Adrenal gland (tissue), 5 donors: ENCODE measurements at regions not wholly inside any gene's neighbourhood (a gene's known extent, or its start where the extent isn't known, plus 50 kb on each side); places are given as distances from the start of the nearest gene placed in this dataset.

ENCODE experiments used
- POLR2A ChIP-seq, 2 donors: fragments of 450-650 bp; IDR thresholded peaks; one replicate each; pipeline ENCODE4 v1.6.1; 2017; ENCODE audit warnings: antibody characterized with exemption in 2 of 2, mild to moderate bottlenecking in 2 of 2, moderate library complexity in 1 of 2
- TF ChIP-seq, protein P1 (sequence below), 6 experiments: fragments of 450-650 bp in 4 of 6; fragments of 200-600 bp in 2 of 6; sonication (generic) in 1 of 6; IDR thresholded peaks; 1 replicate in 5 of 6; 2 replicates in 1 of 6; pipeline versions ENCODE4 v1.5.1 to v1.8.0; 2016 to 2021; ENCODE audit warnings: antibody characterized with exemption in 6 of 6, mild to moderate bottlenecking in 2 of 6, moderate library complexity in 1 of 6
- donor health status: DM: no; HTN: no; CAD: no.

GRCh38 chr3:13207975-13208705 lies 134.9 kb upstream of the IQSEC1 start:
- TF ChIP-seq POLR2A (IDR thresholded peaks at IDR 0.05) = no peak
- TF ChIP-seq, protein P1, sequence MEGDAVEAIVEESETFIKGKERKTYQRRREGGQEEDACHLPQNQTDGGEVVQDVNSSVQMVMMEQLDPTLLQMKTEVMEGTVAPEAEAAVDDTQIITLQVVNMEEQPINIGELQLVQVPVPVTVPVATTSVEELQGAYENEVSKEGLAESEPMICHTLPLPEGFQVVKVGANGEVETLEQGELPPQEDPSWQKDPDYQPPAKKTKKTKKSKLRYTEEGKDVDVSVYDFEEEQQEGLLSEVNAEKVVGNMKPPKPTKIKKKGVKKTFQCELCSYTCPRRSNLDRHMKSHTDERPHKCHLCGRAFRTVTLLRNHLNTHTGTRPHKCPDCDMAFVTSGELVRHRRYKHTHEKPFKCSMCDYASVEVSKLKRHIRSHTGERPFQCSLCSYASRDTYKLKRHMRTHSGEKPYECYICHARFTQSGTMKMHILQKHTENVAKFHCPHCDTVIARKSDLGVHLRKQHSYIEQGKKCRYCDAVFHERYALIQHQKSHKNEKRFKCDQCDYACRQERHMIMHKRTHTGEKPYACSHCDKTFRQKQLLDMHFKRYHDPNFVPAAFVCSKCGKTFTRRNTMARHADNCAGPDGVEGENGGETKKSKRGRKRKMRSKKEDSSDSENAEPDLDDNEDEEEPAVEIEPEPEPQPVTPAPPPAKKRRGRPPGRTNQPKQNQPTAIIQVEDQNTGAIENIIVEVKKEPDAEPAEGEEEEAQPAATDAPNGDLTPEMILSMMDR (IDR thresholded peaks at IDR 0.05) = no peak
